Hepatocyte (in vitro differentiated cells): ENCODE measurements at regions not wholly inside any gene's neighbourhood (a gene's known extent, or its start where the extent isn't known, plus 50 kb on each side); places are given as distances from the start of the nearest gene placed in this dataset.

Experiments
- DNase-seq: peaks from one replicate; pipeline ENCODE4 v3.0.0-alpha.2; 2016; ENCODE audit warnings: low spot score
- H2AFZ ChIP-seq: fragments of 200-600 bp; sonication (generic); 2 replicates; pipeline ENCODE4 v1.6.0; 2016; ENCODE audit warnings: antibody characterized with exemption, mild to moderate bottlenecking
- H3K27ac ChIP-seq: fragments of 200-600 bp; sonication (generic); 2 replicates; pipeline ENCODE4 v1.5.1; 2016; ENCODE audit warnings: mild to moderate bottlenecking
- H3K27me3 ChIP-seq: fragments of 200-600 bp; sonication (generic); 2 replicates; pipeline ENCODE4 v1.6.1; 2016
- H3K36me3 ChIP-seq: fragments of 200-600 bp; sonication (generic); replicated peaks from 2 replicates; pipeline ENCODE4 v1.5.1; 2016; ENCODE audit warnings: low read depth; ENCODE audit not compliant: insufficient read depth
- H3K4me1 ChIP-seq: fragments of 200-600 bp; sonication (generic); 2 replicates; pipeline ENCODE4 v1.5.1; 2016; ENCODE audit warnings: mild to moderate bottlenecking, moderate library complexity; ENCODE audit not compliant: insufficient read depth
- H3K4me2 ChIP-seq: fragments of 200-600 bp; sonication (generic); 2 replicates; pipeline ENCODE4 v1.6.0; 2016
- H3K4me3 ChIP-seq: fragments of 200-600 bp; sonication (generic); 2 replicates; pipeline ENCODE4 v1.5.1; 2016; ENCODE audit warnings: mild to moderate bottlenecking
- H3K79me2 ChIP-seq: fragments of 200-600 bp; sonication (generic); 2 replicates; pipeline ENCODE4 v1.6.0; 2017; ENCODE audit warnings: mild to moderate bottlenecking
- H3K9me2 ChIP-seq: fragments of 200-600 bp; sonication (generic); replicated peaks from 2 replicates; pipeline ENCODE4 v1.6.0; 2017; ENCODE audit warnings: mild to moderate bottlenecking; ENCODE audit not compliant: insufficient read depth
- H3K9me3 ChIP-seq: fragments of 200-600 bp; sonication (generic); 2 replicates; pipeline ENCODE4 v1.5.1; 2016; ENCODE audit warnings: low read depth, mild to moderate bottlenecking
- H4K20me1 ChIP-seq: fragments of 200-600 bp; sonication (generic); 2 replicates; pipeline ENCODE4 v1.6.0; 2016; ENCODE audit warnings: mild to moderate bottlenecking; ENCODE audit not compliant: insufficient read depth, poor library complexity, severe bottlenecking
- CTCF ChIP-seq: fragments of 200-600 bp; sonication (generic); IDR thresholded peaks from 2 replicates; pipeline ENCODE4 v1.5.1; 2016; ENCODE audit warnings: antibody characterized with exemption, mild to moderate bottlenecking; ENCODE audit not compliant: poor library complexity
- EZH2 ChIP-seq: fragments of 200-600 bp; sonication (generic); IDR thresholded peaks from 2 replicates; pipeline ENCODE4 v1.6.1; 2016; ENCODE audit warnings: antibody characterized with exemption, mild to moderate bottlenecking, borderline replicate concordance
- EZH2phosphoT487 ChIP-seq: fragments of 200-600 bp; sonication (generic); IDR thresholded peaks from one replicate; pipeline ENCODE4 v1.6.1; 2018; ENCODE audit warnings: antibody characterized with exemption, mild to moderate bottlenecking, low read depth, moderate library complexity; ENCODE audit not compliant: unreplicated experiment, severe bottlenecking
- WGBS: methylation state at CpG from one replicate; pipeline ENCODE4 v1.1.6; 2016; ENCODE audit warnings: low lambda C conversion rate; ENCODE audit errors: missing lambda C conversion rate; 5-methylcytosine and 5-hydroxymethylcytosine counted together

- Histone ChIP-seq H3K27ac (peak overlapping the region; percentile 71), H4K20me1 (no peaks in the 10 kb centered on the region), H3K27me3 (peaks cover 15% of the 10 kb centered on the region), H3K79me2 (no peaks in the 10 kb centered on the region), H3K4me1 (peaks cover 4% of the 10 kb centered on the region), H3K9me2 (no peaks in the 10 kb centered on the region), H3K9me3 (no peaks in the 10 kb centered on the region), H3K36me3 (no peaks in the 10 kb centered on the region), H3K4me2 (peak overlapping the region; percentile 98), H3K4me3 (peak overlapping the region; percentile 90), H2AFZ (peak overlapping the region; percentile 90)
- no peak for TF ChIP-seq CTCF
- no peak for TF ChIP-seq EZH2
- TF ChIP-seq EZH2phosphoT487, result no peak
- DNase-seq, result peak; percentile 91
- WGBS, result 2% methylated on average over 68 of the region's 79 CpGs
Measured at GRCh38 chr18:5630057-5630899, 86.5 kb upstream of the EPB41L3 start.

GRCh38 chr18:5628512-5629255, 84.9 kb upstream of the EPB41L3 start:
- peaks cover 4% of the 10 kb centered on the region for H3K4me1 ChIP-seq
- H4K20me1 ChIP-seq, result no peaks in the 10 kb centered on the region
- no peaks in the 10 kb centered on the region for H3K79me2 ChIP-seq
- under 1% methylated on average over 57 of the region's 90 CpGs for WGBS
- no peaks in the 10 kb centered on the region for H3K36me3 ChIP-seq
- no peaks in the 10 kb centered on the region for H3K9me3 ChIP-seq
- peak overlapping the region; percentile 90 for H2AFZ ChIP-seq
- H3K9me2 ChIP-seq, result no peaks in the 10 kb centered on the region
- peak overlapping the region; percentile 90 for H3K4me3 ChIP-seq
- TF ChIP-seq EZH2phosphoT487 (no peak), CTCF (no peak), EZH2 (no peak)
- peak overlapping the region; percentile 98 for H3K4me2 ChIP-seq
- peak; percentile 70 for DNase-seq
- H3K27ac ChIP-seq, result peak overlapping the region; percentile 72
- H3K27me3 ChIP-seq, result peaks cover 15% of the 10 kb centered on the region

GRCh38 chr18:5627776-5628511, 84.1 kb upstream of the EPB41L3 start:
- Histone ChIP-seq H3K9me3 (no peaks in the 10 kb centered on the region), H3K79me2 (no peaks in the 10 kb centered on the region), H3K9me2 (no peaks in the 10 kb centered on the region), H3K4me2 (peak overlapping the region; percentile 98), H3K27ac (peak overlapping the region; percentile 72), H2AFZ (peak overlapping the region; percentile 90), H3K27me3 (peaks cover 15% of the 10 kb centered on the region), H4K20me1 (no peaks in the 10 kb centered on the region), H3K36me3 (no peaks in the 10 kb centered on the region), H3K4me3 (peak overlapping the region; percentile 90), H3K4me1 (peaks cover 4% of the 10 kb centered on the region)
- TF ChIP-seq EZH2phosphoT487 (no peak), EZH2 (no peak), CTCF (no peak)
- DNase-seq, result peak; percentile 38
- 2% methylated on average over 29 of the region's 29 CpGs for WGBS
